Calu3 (cell line): ENCODE measurements at regions not wholly inside any gene's neighbourhood (a gene's known extent, or its start where the extent isn't known, plus 50 kb on each side); places are given as distances from the start of the nearest gene placed in this dataset.

Source experiments
- BruUV-seq: library from RNA; stranded (reverse); fragments of 400-500 nt; replicated peaks from 2 replicates; lab custom pipeline; 2021; lab: Mats Ljungman, UMichigan
- CTCF ChIA-PET: fragments of 300-600 bp; sonication (Branson Sonifier 250); formaldehyde crosslinking; loops from one replicate; lab custom pipeline; 2022; ENCODE audit warnings: antibody characterized with exemption; lab: Charles Lee
- DNase-seq: peaks from one replicate; pipeline ENCODE4 v3.0.0; 2022
- H3K27ac Mint-ChIP-seq: one replicate; pipeline ENCODE4 v1.8.0; 2022; ENCODE audit warnings: mixed read lengths; ENCODE audit not compliant: unreplicated experiment
- H3K27me3 Mint-ChIP-seq: one replicate; pipeline ENCODE4 v1.8.0; 2022; ENCODE audit warnings: mixed read lengths; ENCODE audit not compliant: unreplicated experiment
- H3K36me3 Mint-ChIP-seq: one replicate; pipeline ENCODE4 v1.8.0; 2022; ENCODE audit warnings: mild to moderate bottlenecking, moderate library complexity, mixed read lengths; ENCODE audit not compliant: insufficient read depth, unreplicated experiment
- H3K4me1 Mint-ChIP-seq: one replicate; pipeline ENCODE4 v1.8.0; 2022; ENCODE audit warnings: mild to moderate bottlenecking, low read depth, mixed read lengths; ENCODE audit not compliant: unreplicated experiment
- H3K4me3 Mint-ChIP-seq: one replicate; pipeline ENCODE4 v1.8.0; 2022; ENCODE audit warnings: mild to moderate bottlenecking, low read depth, moderate library complexity, mixed read lengths; ENCODE audit not compliant: unreplicated experiment
- H3K9me3 Mint-ChIP-seq: one replicate; pipeline ENCODE4 v1.8.0; 2022; ENCODE audit warnings: low read depth, mixed read lengths; ENCODE audit not compliant: unreplicated experiment
- intact Hi-C: fragments of 100-400 bp; cut with micrococcal nuclease; formaldehyde crosslinking; loops from one replicate; pipeline ENCODE4 v1.10.0; 2022; ENCODE audit not compliant: unreplicated experiment
- TF ChIP-seq, protein P1 (sequence below): fragments of 200-600 bp; IDR thresholded peaks from one replicate; pipeline ENCODE4 v1.8.0; 2022; ENCODE audit warnings: antibody characterized with exemption; ENCODE audit not compliant: unreplicated experiment

DNA sequence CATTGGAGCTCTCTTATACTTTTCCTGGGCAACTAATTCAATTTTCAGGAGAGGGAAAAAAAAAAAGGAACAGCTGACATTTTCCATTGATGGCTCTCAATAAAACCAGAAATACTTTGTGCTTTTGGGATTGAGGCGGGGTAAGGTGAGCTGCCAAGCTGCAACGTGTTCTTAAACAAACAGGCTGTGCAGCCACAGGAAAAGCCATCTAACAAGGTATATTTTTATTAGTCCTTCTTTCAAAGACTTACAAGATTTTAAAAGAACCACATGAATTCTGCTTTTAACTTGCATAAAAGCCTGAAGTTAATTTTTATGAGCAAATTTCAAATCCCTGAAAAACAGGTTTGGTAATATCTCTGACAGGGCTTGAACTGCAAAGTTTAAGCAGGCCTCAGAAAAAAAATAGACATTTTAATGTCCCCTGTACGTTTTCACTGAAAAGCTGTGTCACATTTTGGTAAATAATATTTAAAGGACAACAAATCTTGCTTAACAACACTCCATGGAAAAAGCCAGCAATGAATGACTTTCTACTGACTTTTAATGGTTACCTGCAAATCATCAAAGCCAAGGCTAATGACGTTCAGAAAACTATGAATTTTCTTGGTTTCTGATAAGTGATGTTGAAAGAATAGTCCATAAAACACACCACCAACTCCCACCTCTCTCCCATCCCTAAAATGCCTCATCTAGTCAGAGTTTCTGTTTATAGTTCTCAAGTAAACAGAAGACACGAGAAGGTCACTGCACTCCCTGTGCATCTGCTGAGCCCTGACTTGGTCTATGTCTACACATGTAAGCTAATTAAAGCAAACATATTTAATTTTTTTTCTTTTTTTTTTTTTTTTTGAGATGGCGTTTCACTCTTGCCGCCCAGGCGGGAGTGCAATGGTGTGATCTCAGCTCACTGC, 433.6 kb downstream of the PIK3R1 start:
- intact Hi-C loops, result no loop called here
- Mint-ChIP-seq H3K9me3 (no peaks in the 10 kb centered on the region), H3K27ac (no peak overlapping the region), H3K36me3 (no peaks in the 10 kb centered on the region), H3K4me3 (no peak overlapping the region), H3K27me3 (no peaks in the 10 kb centered on the region), H3K4me1 (no peaks in the 10 kb centered on the region)
- DNase-seq, result no peak
- CTCF ChIA-PET, result interaction anchor here (0.6 to 0.7 kb wide), 2 partner anchors 18 to 435 kb away, joined by 3 to 5 read pairs; no protein-coding TSS in a partner anchor
- no TSS peak for BruUV-seq
- TF ChIP-seq, protein P1, sequence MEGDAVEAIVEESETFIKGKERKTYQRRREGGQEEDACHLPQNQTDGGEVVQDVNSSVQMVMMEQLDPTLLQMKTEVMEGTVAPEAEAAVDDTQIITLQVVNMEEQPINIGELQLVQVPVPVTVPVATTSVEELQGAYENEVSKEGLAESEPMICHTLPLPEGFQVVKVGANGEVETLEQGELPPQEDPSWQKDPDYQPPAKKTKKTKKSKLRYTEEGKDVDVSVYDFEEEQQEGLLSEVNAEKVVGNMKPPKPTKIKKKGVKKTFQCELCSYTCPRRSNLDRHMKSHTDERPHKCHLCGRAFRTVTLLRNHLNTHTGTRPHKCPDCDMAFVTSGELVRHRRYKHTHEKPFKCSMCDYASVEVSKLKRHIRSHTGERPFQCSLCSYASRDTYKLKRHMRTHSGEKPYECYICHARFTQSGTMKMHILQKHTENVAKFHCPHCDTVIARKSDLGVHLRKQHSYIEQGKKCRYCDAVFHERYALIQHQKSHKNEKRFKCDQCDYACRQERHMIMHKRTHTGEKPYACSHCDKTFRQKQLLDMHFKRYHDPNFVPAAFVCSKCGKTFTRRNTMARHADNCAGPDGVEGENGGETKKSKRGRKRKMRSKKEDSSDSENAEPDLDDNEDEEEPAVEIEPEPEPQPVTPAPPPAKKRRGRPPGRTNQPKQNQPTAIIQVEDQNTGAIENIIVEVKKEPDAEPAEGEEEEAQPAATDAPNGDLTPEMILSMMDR, result no peak

DNA sequence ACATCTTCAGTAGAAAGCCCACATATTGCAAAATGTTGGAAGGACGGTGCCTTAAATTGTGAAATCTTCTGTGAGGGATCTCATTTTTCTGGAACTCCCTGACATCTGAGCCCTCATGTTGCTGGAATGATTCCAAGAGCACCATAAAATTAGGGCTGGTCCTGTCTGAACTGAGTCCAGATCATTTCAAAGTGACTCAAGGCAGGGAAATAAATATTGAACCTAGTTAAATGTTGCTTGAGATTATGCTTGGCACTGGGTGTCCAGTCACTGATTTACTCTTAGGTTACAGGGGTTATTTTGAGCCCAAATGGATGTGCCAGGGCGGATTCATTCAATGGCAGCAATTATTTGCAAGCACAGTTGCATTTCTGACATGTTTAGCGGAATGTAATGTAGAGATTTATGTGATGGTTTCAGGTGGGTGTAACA, 437.0 kb downstream of the PIK3R1 start:
- no TSS peak for BruUV-seq
- CTCF ChIA-PET, result no interaction called here
- intact Hi-C loops, result no loop called here
- Mint-ChIP-seq H3K9me3 (no peaks in the 10 kb centered on the region), H3K4me3 (no peak overlapping the region), H3K36me3 (no peaks in the 10 kb centered on the region), H3K27me3 (no peaks in the 10 kb centered on the region), H3K27ac (no peak overlapping the region), H3K4me1 (peaks cover 8% of the 10 kb centered on the region)
- no peak for DNase-seq
- TF ChIP-seq, protein P1, result no peak

DNA sequence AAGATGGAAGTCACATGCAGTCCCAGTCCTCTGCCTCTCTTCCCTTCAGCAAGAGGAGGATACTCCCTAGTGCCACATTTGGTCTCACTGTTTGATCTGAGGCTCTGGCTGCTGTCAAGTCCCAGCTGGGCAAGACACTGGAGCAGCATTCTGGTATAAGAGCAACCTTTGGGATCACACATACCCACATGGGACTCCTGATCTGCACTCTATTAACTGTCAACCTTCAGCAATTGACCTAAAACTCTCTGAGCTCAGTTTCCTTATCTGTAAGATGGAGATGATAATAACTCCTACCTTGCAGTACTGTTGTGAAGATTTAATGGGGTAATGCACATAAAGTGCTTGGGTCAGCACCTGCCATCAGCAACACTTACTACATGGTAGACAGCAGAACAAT, 437.9 kb downstream of the PIK3R1 start:
- no TSS peak for BruUV-seq
- no peak for DNase-seq
- CTCF ChIA-PET, result interaction anchor here (0.6 kb wide), 1 partner anchor 221 kb away, joined by 6 read pairs; no protein-coding TSS in a partner anchor
- no peaks in the 10 kb centered on the region for H3K27me3 Mint-ChIP-seq
- TF ChIP-seq, protein P1, result no peak
- H3K4me3 Mint-ChIP-seq, result no peak overlapping the region
- H3K27ac Mint-ChIP-seq, result no peak overlapping the region
- H3K9me3 Mint-ChIP-seq, result no peaks in the 10 kb centered on the region
- H3K4me1 Mint-ChIP-seq, result peaks cover 8% of the 10 kb centered on the region
- H3K36me3 Mint-ChIP-seq, result no peaks in the 10 kb centered on the region
- intact Hi-C loops, result no loop called here

DNA sequence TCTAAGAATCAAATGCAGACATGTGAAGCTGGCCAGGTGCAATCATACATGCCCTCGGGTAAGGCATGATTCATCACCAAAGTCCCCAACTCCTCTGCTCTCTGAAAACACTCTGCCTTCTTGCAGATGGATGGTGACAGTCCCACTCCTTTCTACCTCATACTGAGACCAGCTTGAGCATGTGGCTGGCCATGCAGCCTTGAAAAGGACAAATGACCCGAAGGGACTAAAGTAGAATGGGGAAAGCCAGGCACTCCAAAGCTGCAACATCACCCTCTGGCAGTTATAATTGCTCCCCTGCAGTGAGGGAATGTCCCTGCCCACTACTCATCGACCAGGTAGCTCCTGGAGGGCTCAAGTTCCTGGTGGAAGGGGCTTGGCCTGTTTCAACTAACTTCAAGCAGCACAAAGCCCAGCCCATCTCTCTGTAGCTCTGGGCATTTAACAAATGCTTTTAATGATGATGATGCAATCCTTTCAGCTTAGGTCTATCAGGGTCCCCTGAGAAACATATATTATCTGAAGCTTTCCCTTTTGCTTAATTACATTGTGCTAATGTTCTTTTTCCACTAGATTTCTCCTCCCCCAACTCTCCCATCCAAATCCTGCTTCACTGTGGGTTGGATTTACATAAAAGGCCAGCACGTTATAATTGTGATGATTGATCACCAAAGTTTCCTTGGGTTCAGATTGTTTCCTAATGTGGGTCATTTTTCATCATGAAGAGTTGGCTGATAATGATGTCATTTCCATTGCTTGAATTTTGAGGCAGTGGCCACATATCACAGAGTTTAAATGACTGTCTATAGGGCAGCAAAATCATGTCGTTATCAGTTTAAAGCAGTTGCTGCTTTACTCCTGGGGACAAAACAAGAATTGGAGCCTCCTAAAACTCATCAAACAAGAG, 436.5 kb upstream of the SLC30A5 start:
- Mint-ChIP-seq H3K36me3 (no peaks in the 10 kb centered on the region), H3K4me3 (no peak overlapping the region), H3K9me3 (no peaks in the 10 kb centered on the region), H3K4me1 (peaks cover 8% of the 10 kb centered on the region), H3K27me3 (no peaks in the 10 kb centered on the region), H3K27ac (no peak overlapping the region)
- TF ChIP-seq, protein P1, result no peak
- DNase-seq, result no peak
- intact Hi-C loops, result no loop called here
- CTCF ChIA-PET, result no interaction called here
- no TSS peak for BruUV-seq
